Calu3 (cell line): ENCODE measurements at regions not wholly inside any gene's neighbourhood (a gene's known extent, or its start where the extent isn't known, plus 50 kb on each side); places are given as distances from the start of the nearest gene placed in this dataset.
"Not testable (repeated sequence)": the region's sequence is repeated elsewhere in the genome, so short reads cannot be mapped to it uniquely, and the experiment has no call there.

Experiments
- BruUV-seq: library from RNA; stranded (reverse); fragments of 400-500 nt; replicated peaks from 2 replicates; lab custom pipeline; 2021; lab: Mats Ljungman, UMichigan
- CTCF ChIA-PET: fragments of 300-600 bp; sonication (Branson Sonifier 250); formaldehyde crosslinking; loops from one replicate; lab custom pipeline; 2022; ENCODE audit warnings: antibody characterized with exemption; lab: Charles Lee
- DNase-seq: peaks from one replicate; pipeline ENCODE4 v3.0.0; 2022
- H3K27ac Mint-ChIP-seq: one replicate; pipeline ENCODE4 v1.8.0; 2022; ENCODE audit warnings: mixed read lengths; ENCODE audit not compliant: unreplicated experiment
- H3K27me3 Mint-ChIP-seq: one replicate; pipeline ENCODE4 v1.8.0; 2022; ENCODE audit warnings: mixed read lengths; ENCODE audit not compliant: unreplicated experiment
- H3K36me3 Mint-ChIP-seq: one replicate; pipeline ENCODE4 v1.8.0; 2022; ENCODE audit warnings: mild to moderate bottlenecking, moderate library complexity, mixed read lengths; ENCODE audit not compliant: insufficient read depth, unreplicated experiment
- H3K4me1 Mint-ChIP-seq: one replicate; pipeline ENCODE4 v1.8.0; 2022; ENCODE audit warnings: mild to moderate bottlenecking, low read depth, mixed read lengths; ENCODE audit not compliant: unreplicated experiment
- H3K4me3 Mint-ChIP-seq: one replicate; pipeline ENCODE4 v1.8.0; 2022; ENCODE audit warnings: mild to moderate bottlenecking, low read depth, moderate library complexity, mixed read lengths; ENCODE audit not compliant: unreplicated experiment
- H3K9me3 Mint-ChIP-seq: one replicate; pipeline ENCODE4 v1.8.0; 2022; ENCODE audit warnings: low read depth, mixed read lengths; ENCODE audit not compliant: unreplicated experiment
- intact Hi-C: fragments of 100-400 bp; cut with micrococcal nuclease; formaldehyde crosslinking; loops from one replicate; pipeline ENCODE4 v1.10.0; 2022; ENCODE audit not compliant: unreplicated experiment
- TF ChIP-seq, protein P1 (sequence below): fragments of 200-600 bp; IDR thresholded peaks from one replicate; pipeline ENCODE4 v1.8.0; 2022; ENCODE audit warnings: antibody characterized with exemption; ENCODE audit not compliant: unreplicated experiment

DNA sequence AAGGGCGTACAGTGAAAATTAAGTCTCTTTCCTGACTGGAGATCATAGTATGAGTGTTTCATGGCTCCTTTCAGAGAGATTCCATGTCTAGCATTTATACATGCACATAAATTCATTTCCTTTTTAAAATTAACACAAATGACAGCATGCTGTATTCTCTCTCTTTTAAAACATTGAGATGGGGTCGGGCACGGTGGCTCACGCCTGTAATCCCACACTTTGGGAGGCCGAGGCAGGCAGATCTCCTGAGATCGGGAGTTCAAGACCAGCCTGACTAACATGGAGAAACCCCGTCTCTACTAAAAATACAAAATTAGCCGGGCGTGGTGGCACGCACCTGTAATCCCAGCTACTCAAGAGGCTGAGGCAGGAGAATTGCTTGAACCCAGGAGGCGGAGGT, 93.1 kb downstream of the NPIPB5 start:
- H3K27me3 Mint-ChIP-seq, intact Hi-C loops, H3K9me3 Mint-ChIP-seq, H3K4me1 Mint-ChIP-seq, BruUV-seq, CTCF ChIA-PET, DNase-seq, H3K27ac Mint-ChIP-seq, H3K4me3 Mint-ChIP-seq, H3K36me3 Mint-ChIP-seq: not testable (repeated sequence)

DNA sequence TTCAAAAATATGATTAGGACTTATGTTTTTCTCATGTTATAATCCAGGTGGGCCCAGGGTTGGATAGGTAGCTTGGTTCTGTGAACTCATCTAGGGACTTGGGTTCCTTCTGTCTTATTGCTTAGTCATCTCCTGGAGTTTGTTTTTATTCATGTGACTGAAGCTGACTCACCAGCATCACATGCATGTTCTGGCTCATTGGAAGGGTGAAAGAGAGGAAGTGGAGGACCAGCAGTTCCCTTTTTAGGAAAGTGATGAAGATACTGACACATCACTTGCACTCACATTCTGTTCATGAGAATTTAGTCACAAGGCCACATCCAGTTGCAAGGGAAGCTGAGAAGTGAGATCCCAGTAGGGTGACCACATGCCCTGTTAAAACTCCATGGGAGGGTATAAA, 95.9 kb downstream of the NPIPB5 start:
- intact Hi-C loops, H3K27ac Mint-ChIP-seq, H3K4me1 Mint-ChIP-seq, DNase-seq, H3K27me3 Mint-ChIP-seq, CTCF ChIA-PET, H3K36me3 Mint-ChIP-seq, H3K4me3 Mint-ChIP-seq, BruUV-seq, H3K9me3 Mint-ChIP-seq: not testable (repeated sequence)

DNA sequence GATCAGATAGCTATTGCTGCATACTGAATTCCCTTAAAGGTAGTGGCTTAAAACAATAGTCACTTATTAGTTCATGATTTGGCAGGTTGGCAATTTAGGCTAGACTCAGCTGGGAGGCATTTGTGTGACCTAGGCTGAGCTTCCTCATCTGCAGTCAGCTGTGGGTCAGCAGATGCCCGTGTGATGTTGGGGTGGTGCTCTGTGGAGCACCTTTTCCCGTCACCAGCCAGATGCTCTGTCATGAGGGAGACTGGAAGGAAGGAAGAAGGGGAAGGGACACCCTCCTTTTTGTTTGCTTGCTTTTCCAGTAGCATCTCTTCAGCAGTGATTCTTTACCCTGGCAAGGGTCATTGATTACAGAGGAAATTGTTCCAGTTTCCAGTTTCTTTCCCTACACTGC, 99.1 kb downstream of the NPIPB5 start:
- H3K4me1 Mint-ChIP-seq, result peaks cover 18% of the 10 kb centered on the region
- H3K9me3 Mint-ChIP-seq, BruUV-seq, DNase-seq, H3K27ac Mint-ChIP-seq, H3K4me3 Mint-ChIP-seq, CTCF ChIA-PET, H3K27me3 Mint-ChIP-seq, intact Hi-C loops: not testable (repeated sequence)
- H3K36me3 Mint-ChIP-seq, result peaks cover 12% of the 10 kb centered on the region

DNA sequence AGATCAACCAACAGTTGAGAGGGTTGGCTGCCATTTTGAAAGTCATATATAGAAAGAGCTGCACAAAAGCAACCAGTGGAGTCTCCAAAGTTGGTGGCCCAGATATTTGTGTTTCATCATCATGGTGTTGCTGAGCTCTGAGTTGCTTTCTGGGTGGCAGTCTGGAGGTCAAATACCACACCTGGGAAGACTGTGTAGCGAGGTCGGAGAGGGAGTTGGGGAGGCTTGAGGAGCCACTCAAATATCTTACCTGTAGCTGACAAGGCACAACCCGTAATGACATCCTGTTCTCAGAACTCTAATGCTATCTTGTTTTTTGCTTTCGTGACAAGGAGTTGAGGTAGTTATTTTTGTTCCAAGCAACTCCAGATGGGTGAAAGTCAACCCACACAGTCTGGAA, 100.4 kb downstream of the NPIPB5 start:
- H3K27ac Mint-ChIP-seq, H3K9me3 Mint-ChIP-seq, H3K27me3 Mint-ChIP-seq, H3K4me3 Mint-ChIP-seq, BruUV-seq, DNase-seq, intact Hi-C loops, CTCF ChIA-PET: not testable (repeated sequence)
- H3K36me3 Mint-ChIP-seq, result peaks cover 13% of the 10 kb centered on the region
- H3K4me1 Mint-ChIP-seq, result peaks cover 32% of the 10 kb centered on the region

DNA sequence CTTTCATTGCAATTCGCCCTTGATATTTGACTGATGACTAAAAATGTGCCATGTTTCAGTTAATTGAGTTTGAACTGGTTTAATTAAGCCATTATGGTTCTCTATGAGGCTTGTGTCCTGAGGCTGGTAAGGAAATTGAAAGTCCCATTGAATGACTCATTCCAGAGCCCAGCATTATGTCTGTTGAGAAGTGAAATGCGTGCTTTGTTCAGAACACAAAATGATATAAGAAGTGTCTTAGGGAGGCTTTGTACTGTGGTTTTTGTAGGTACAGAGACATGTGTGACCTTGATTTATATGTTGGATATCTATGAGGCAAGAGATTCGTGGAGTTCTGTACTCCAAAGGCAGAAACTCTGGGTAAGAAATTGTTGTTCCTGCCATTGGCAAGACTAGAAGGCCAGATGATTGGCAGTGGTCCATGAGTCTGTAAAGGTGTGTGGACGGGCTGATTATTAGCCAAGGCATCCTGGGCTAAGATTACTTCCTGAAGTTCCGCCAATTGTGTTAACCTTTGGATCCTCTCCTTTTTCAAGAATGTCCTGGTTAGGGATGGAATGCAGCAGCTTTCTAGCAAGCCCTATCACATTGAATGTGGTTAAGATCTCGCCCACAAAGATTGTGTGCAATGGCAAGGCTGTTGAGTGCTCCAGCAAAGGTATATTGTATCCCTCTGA, 103.7 kb downstream of the NPIPB5 start:
- CTCF ChIA-PET, result interaction anchor here (0.8 to 1.2 kb wide), 2 partner anchors 13 to 21 kb away, joined by 3 read pairs; no protein-coding TSS in a partner anchor
- peak; percentile 92 for DNase-seq
- no TSS peak for BruUV-seq
- TF ChIP-seq, protein P1, sequence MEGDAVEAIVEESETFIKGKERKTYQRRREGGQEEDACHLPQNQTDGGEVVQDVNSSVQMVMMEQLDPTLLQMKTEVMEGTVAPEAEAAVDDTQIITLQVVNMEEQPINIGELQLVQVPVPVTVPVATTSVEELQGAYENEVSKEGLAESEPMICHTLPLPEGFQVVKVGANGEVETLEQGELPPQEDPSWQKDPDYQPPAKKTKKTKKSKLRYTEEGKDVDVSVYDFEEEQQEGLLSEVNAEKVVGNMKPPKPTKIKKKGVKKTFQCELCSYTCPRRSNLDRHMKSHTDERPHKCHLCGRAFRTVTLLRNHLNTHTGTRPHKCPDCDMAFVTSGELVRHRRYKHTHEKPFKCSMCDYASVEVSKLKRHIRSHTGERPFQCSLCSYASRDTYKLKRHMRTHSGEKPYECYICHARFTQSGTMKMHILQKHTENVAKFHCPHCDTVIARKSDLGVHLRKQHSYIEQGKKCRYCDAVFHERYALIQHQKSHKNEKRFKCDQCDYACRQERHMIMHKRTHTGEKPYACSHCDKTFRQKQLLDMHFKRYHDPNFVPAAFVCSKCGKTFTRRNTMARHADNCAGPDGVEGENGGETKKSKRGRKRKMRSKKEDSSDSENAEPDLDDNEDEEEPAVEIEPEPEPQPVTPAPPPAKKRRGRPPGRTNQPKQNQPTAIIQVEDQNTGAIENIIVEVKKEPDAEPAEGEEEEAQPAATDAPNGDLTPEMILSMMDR, result no peak
- Mint-ChIP-seq H3K27ac (peak overlapping the region; percentile 90), H3K4me3 (peak overlapping the region; percentile 34), H3K36me3 (peaks cover 13% of the 10 kb centered on the region), H3K4me1 (peaks cover 34% of the 10 kb centered on the region), H3K27me3 (no peaks in the 10 kb centered on the region), H3K9me3 (peaks cover 2% of the 10 kb centered on the region)
- intact Hi-C loops, result no loop called here

DNA sequence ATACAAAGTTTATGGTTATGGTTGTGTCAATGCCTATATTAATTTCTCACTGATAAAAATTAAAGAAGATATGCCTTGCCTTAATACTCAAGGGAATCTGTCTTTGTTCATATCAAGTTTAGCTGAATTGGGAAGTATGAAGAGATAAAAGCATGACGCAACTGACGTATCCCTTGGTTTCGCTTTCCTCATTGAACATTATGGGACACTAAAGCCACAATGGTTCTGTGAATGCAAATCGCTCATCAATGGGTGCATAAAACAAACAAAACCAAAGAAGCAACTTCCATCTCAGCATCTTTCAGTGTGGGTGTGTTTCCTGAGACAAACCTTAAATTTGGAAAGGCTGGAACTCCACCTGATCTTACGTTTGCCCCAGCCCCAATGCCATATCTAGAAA, 108.2 kb downstream of the NPIPB5 start:
- TF ChIP-seq, protein P1, result no peak
- intact Hi-C loops, result no loop called here
- no peak for DNase-seq
- Mint-ChIP-seq H3K4me1 (peaks cover 25% of the 10 kb centered on the region), H3K27ac (no peak overlapping the region), H3K36me3 (peaks cover 15% of the 10 kb centered on the region), H3K27me3 (no peaks in the 10 kb centered on the region), H3K4me3 (no peak overlapping the region), H3K9me3 (peaks cover 2% of the 10 kb centered on the region)
- CTCF ChIA-PET, result interaction anchor here (0.6 to 0.7 kb wide), 2 partner anchors 11 to 797 kb away, joined by 3 to 5 read pairs; no protein-coding TSS in a partner anchor
- BruUV-seq, result no TSS peak
